ENCODE measurements at regions not wholly inside any gene's neighbourhood (a gene's known extent, or its start where the extent isn't known, plus 50 kb on each side); places are given as distances from the start of the nearest gene placed in this dataset.
"Not testable (repeated sequence)": the region's sequence is repeated elsewhere in the genome, so short reads cannot be mapped to it uniquely, and the experiment has no call there.

GRCh38 chr9:39018107-39018506 lies 269.9 kb downstream of the CNTNAP3 start:
- DNase-seq (ENCODE audit: low read depth); H3K4me1 ChIP-seq (ENCODE audit: control insufficient read depth, insufficient read depth, low read length); H3K9ac ChIP-seq (ENCODE audit: low read length); H3K27me3 ChIP-seq (replicated peaks; ENCODE audit: control insufficient read depth, insufficient read depth, low read length); H3K9me3 ChIP-seq (ENCODE audit: control insufficient read depth, low read length); H3K36me3 ChIP-seq (ENCODE audit: control insufficient read depth, insufficient read depth, low read length, severe bottlenecking); H3K4me3 ChIP-seq (ENCODE audit: low read length): not testable (repeated sequence)

GRCh38 chr9:39015178-39015577 lies 272.8 kb downstream of the CNTNAP3 start:
- H3K36me3 ChIP-seq (ENCODE audit: control insufficient read depth, insufficient read depth, low read length, severe bottlenecking); H3K27me3 ChIP-seq (replicated peaks; ENCODE audit: control insufficient read depth, insufficient read depth, low read length); H3K4me1 ChIP-seq (ENCODE audit: control insufficient read depth, insufficient read depth, low read length); H3K4me3 ChIP-seq (ENCODE audit: low read length); DNase-seq (ENCODE audit: low read depth); H3K9me3 ChIP-seq (ENCODE audit: control insufficient read depth, low read length); H3K9ac ChIP-seq (ENCODE audit: low read length): not testable (repeated sequence)

GRCh38 chr9:39014805-39015123 lies 273.2 kb downstream of the CNTNAP3 start:
- not testable (repeated sequence) for DNase-seq (ENCODE audit: low read depth); H3K36me3 ChIP-seq (ENCODE audit: control insufficient read depth, insufficient read depth, low read length, severe bottlenecking); H3K27me3 ChIP-seq (replicated peaks; ENCODE audit: control insufficient read depth, insufficient read depth, low read length); H3K4me3 ChIP-seq (ENCODE audit: low read length); H3K9me3 ChIP-seq (ENCODE audit: control insufficient read depth, low read length); H3K9ac ChIP-seq (ENCODE audit: low read length); H3K4me1 ChIP-seq (ENCODE audit: control insufficient read depth, insufficient read depth, low read length)

DNA sequence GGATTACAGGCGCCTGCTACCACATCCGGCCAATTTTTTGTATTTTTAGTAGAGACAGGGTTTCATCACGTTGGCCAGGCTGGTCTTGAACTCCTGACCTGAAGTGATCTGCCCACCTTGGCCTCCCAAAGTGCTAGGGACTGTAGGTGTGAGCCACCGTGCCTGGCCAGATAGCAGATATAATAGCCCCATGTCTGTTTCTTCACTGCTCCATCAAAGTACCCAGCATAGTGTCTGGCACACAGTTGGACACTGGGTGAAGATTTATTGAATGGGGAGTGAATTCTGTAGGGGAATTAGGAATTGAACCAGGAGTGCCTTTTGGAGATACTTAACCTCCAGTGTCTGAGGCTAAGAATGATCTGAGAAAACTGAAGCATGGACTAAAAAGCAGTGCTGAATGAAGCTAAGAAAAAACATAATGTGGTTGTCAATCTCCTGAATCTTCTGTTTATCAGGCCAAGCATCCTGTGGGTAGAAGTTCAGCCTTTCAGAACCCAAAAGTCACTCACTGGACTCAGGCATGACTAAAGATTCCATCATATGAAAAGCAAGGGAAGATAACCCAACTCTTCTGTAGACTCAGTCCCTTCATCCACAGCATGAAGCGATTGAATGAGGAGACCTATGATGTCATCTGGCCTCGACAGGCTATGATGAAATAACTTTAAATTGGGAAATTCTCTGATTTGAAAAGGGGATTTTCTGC lies 273.7 kb downstream of the CNTNAP3 start:
- not testable (repeated sequence) for H3K36me3 ChIP-seq (ENCODE audit: control insufficient read depth, insufficient read depth, low read length, severe bottlenecking); H3K4me1 ChIP-seq (ENCODE audit: control insufficient read depth, insufficient read depth, low read length); H3K9me3 ChIP-seq (ENCODE audit: control insufficient read depth, low read length); H3K27me3 ChIP-seq (replicated peaks; ENCODE audit: control insufficient read depth, insufficient read depth, low read length); DNase-seq (ENCODE audit: low read depth); H3K9ac ChIP-seq (ENCODE audit: low read length); H3K4me3 ChIP-seq (ENCODE audit: low read length)

- H3K9me3 ChIP-seq (ENCODE audit: control insufficient read depth, low read length); H3K4me1 ChIP-seq (ENCODE audit: control insufficient read depth, insufficient read depth, low read length); H3K27me3 ChIP-seq (replicated peaks; ENCODE audit: control insufficient read depth, insufficient read depth, low read length); H3K4me3 ChIP-seq (ENCODE audit: low read length); H3K36me3 ChIP-seq (ENCODE audit: control insufficient read depth, insufficient read depth, low read length, severe bottlenecking); DNase-seq (ENCODE audit: low read depth); H3K9ac ChIP-seq (ENCODE audit: low read length): not testable (repeated sequence)
These were observed 278.2 kb downstream of the CNTNAP3 start for GRCh38 chr9:39009743-39010142.

DNA sequence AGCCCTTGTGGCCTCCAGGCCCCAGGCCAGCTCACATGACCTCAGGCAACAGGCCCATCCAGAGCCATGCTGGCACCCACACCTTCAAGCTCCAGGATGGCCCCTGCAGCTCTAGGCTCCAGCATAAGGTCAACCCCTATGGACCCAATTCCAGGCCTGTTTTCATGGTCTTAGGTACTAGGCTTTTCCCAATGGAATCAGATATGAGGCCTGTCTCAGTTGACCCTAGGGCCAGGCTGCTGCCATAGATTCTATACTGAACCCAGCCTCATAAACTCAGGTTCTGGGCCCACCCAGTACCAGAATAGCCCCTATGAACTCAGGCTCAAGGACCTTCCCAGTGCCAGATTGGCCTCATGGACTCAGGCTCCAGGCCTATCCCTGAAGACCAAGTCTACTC lies 278.6 kb downstream of the CNTNAP3 start:
- not testable (repeated sequence) for H3K9me3 ChIP-seq (ENCODE audit: control insufficient read depth, low read length); H3K9ac ChIP-seq (ENCODE audit: low read length); H3K4me1 ChIP-seq (ENCODE audit: control insufficient read depth, insufficient read depth, low read length); H3K36me3 ChIP-seq (ENCODE audit: control insufficient read depth, insufficient read depth, low read length, severe bottlenecking); H3K4me3 ChIP-seq (ENCODE audit: low read length); DNase-seq (ENCODE audit: low read depth); H3K27me3 ChIP-seq (replicated peaks; ENCODE audit: control insufficient read depth, insufficient read depth, low read length)

DNA sequence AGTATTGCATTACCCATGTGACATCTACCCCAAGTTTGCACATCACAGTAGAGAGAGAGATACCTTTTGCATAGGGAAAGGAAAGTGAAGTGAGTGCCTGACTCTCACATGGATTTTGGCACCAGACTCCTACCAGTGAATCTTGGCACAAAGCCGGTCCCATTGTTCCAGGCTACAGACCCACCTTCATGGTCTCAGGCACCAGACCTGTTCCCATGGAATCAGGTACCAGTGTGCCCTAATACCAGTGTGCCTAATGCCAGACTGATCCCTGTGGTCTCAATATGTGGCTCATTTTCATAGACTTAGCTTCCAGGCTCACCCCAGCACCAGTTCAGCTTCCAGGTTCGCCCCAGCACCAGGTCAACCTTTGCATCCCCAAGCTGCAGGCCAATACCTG lies 279.1 kb downstream of the CNTNAP3 start:
- not testable (repeated sequence) for H3K9ac ChIP-seq (ENCODE audit: low read length); H3K4me3 ChIP-seq (ENCODE audit: low read length); DNase-seq (ENCODE audit: low read depth); H3K27me3 ChIP-seq (replicated peaks; ENCODE audit: control insufficient read depth, insufficient read depth, low read length); H3K4me1 ChIP-seq (ENCODE audit: control insufficient read depth, insufficient read depth, low read length); H3K36me3 ChIP-seq (ENCODE audit: control insufficient read depth, insufficient read depth, low read length, severe bottlenecking); H3K9me3 ChIP-seq (ENCODE audit: control insufficient read depth, low read length)

DNA sequence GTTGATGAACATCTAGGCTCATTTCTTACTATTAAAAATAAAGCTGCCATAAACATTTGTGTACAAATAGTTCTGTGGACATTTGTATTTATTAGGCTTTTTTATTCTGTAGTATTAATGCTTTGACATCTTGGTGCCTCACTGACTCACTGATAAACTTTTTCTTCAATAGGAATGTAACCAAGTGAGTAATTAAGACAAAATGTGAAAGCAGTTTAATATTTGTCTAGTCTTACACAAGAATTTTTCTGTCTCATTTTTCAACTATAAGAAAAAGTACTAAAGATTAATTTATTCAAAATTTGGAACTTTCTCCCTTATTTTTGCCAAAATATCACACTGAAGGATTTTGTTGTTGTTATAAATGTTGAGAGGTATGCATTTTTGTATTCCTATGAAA lies 282.2 kb downstream of the CNTNAP3 start:
- H3K9me3 ChIP-seq (ENCODE audit: control insufficient read depth, low read length); H3K36me3 ChIP-seq (ENCODE audit: control insufficient read depth, insufficient read depth, low read length, severe bottlenecking); H3K4me1 ChIP-seq (ENCODE audit: control insufficient read depth, insufficient read depth, low read length); H3K27me3 ChIP-seq (replicated peaks; ENCODE audit: control insufficient read depth, insufficient read depth, low read length); H3K4me3 ChIP-seq (ENCODE audit: low read length); H3K9ac ChIP-seq (ENCODE audit: low read length): not testable (repeated sequence)
- DNase-seq (ENCODE audit: low read depth) = peak; percentile 31

DNA sequence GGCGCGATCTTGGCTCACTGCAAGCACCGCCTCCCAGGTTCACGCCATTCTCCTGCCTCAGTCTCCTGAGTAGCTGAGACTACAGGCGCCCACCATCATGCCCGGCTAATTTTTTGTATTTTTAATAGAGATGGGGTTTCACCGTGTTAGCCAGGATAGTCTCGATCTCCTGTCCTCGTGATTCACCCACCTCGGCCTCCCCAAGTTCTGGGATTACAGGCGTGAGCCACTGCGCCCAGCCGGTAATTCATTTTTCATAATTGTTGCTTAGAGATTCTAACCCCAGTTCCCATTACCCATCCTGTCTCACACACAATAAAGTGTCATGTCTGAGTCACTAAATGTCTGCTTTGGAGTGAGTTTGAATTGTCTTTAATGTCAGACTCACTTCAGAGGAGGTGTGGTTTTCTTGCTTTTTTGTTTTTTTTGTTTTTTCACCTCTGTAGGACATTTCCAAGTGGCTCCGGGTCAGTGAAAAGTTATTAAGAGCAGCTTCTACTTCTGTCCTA lies 281.2 kb upstream of the FAM240B start:
- not testable (repeated sequence) for H3K27me3 ChIP-seq (replicated peaks; ENCODE audit: control insufficient read depth, insufficient read depth, low read length); H3K36me3 ChIP-seq (ENCODE audit: control insufficient read depth, insufficient read depth, low read length, severe bottlenecking); DNase-seq (ENCODE audit: low read depth); H3K4me1 ChIP-seq (ENCODE audit: control insufficient read depth, insufficient read depth, low read length); H3K9ac ChIP-seq (ENCODE audit: low read length); H3K4me3 ChIP-seq (ENCODE audit: low read length); H3K9me3 ChIP-seq (ENCODE audit: control insufficient read depth, low read length)

GRCh38 chr9:38999277-38999676 lies 279.3 kb upstream of the FAM240B start:
- not testable (repeated sequence) for H3K4me3 ChIP-seq (ENCODE audit: low read length); DNase-seq (ENCODE audit: low read depth); H3K9ac ChIP-seq (ENCODE audit: low read length); H3K36me3 ChIP-seq (ENCODE audit: control insufficient read depth, insufficient read depth, low read length, severe bottlenecking); H3K9me3 ChIP-seq (ENCODE audit: control insufficient read depth, low read length); H3K4me1 ChIP-seq (ENCODE audit: control insufficient read depth, insufficient read depth, low read length); H3K27me3 ChIP-seq (replicated peaks; ENCODE audit: control insufficient read depth, insufficient read depth, low read length)

DNA sequence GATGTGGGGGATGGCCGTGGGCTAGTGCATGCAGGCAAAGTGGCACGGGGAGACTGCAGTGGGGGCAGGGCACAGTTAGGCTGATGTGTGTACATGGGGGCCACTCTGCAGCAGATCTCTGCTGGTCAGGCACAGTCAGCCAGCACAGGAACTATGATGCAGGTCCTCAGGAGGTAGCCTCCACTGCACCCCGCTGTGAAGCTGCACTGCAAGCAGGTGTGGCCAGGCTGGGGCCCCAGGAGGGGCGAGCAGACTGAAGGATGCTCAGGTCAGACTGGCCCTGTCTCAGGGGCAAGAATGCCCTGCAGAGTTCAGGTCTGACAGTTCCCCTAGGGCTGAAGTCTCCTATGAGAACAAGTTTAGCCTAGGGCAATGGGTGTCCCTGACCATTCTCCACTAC lies 273.8 kb upstream of the FAM240B start:
- H3K36me3 ChIP-seq (ENCODE audit: control insufficient read depth, insufficient read depth, low read length, severe bottlenecking); H3K4me1 ChIP-seq (ENCODE audit: control insufficient read depth, insufficient read depth, low read length); H3K4me3 ChIP-seq (ENCODE audit: low read length); H3K9ac ChIP-seq (ENCODE audit: low read length); H3K9me3 ChIP-seq (ENCODE audit: control insufficient read depth, low read length); DNase-seq (ENCODE audit: low read depth); H3K27me3 ChIP-seq (replicated peaks; ENCODE audit: control insufficient read depth, insufficient read depth, low read length): not testable (repeated sequence)

- DNase-seq (ENCODE audit: low read depth); H3K27me3 ChIP-seq (replicated peaks; ENCODE audit: control insufficient read depth, insufficient read depth, low read length); H3K4me3 ChIP-seq (ENCODE audit: low read length); H3K36me3 ChIP-seq (ENCODE audit: control insufficient read depth, insufficient read depth, low read length, severe bottlenecking); H3K9ac ChIP-seq (ENCODE audit: low read length); H3K4me1 ChIP-seq (ENCODE audit: control insufficient read depth, insufficient read depth, low read length); H3K9me3 ChIP-seq (ENCODE audit: control insufficient read depth, low read length): not testable (repeated sequence)
These were observed 273.2 kb upstream of the FAM240B start for GRCh38 chr9:38993156-38993555.

All from adipocyte (in vitro differentiated cells).